Transverse colon (tissue), 4 donors: ENCODE measurements at regions not wholly inside any gene's neighbourhood (a gene's known extent, or its start where the extent isn't known, plus 50 kb on each side); places are given as distances from the start of the nearest gene placed in this dataset.

Source experiments
- EP300 ChIP-seq: sonication (generic); formaldehyde crosslinking; IDR thresholded peaks from one replicate; pipeline ENCODE4 v1.6.1; 2017; ENCODE audit warnings: antibody characterized with exemption, low read depth
- POLR2A ChIP-seq: fragments of 450-650 bp; IDR thresholded peaks from one replicate; pipeline ENCODE4 v1.6.1; 2016; ENCODE audit warnings: antibody characterized with exemption, mild to moderate bottlenecking, moderate library complexity
- POLR2AphosphoS5 ChIP-seq, 3 donors: sonication (generic); formaldehyde crosslinking; IDR thresholded peaks; one replicate each; pipeline ENCODE4 v1.6.1; 2016; ENCODE audit warnings: antibody characterized with exemption in 3 of 3
- TF ChIP-seq, protein P1 (sequence below), 5 experiments: fragments of 200-600 bp in 3 of 5; fragments of 450-650 bp in 2 of 5; sonication (generic) in 3 of 5; IDR thresholded peaks; 1 replicate in 2 of 5; 2 replicates in 3 of 5; pipeline ENCODE4 v1.5.1; 2016 to 2017; ENCODE audit warnings: antibody characterized with exemption in 5 of 5, inconsistent platforms in 3 of 5, mild to moderate bottlenecking in 2 of 5, moderate library complexity in 1 of 5

DNA sequence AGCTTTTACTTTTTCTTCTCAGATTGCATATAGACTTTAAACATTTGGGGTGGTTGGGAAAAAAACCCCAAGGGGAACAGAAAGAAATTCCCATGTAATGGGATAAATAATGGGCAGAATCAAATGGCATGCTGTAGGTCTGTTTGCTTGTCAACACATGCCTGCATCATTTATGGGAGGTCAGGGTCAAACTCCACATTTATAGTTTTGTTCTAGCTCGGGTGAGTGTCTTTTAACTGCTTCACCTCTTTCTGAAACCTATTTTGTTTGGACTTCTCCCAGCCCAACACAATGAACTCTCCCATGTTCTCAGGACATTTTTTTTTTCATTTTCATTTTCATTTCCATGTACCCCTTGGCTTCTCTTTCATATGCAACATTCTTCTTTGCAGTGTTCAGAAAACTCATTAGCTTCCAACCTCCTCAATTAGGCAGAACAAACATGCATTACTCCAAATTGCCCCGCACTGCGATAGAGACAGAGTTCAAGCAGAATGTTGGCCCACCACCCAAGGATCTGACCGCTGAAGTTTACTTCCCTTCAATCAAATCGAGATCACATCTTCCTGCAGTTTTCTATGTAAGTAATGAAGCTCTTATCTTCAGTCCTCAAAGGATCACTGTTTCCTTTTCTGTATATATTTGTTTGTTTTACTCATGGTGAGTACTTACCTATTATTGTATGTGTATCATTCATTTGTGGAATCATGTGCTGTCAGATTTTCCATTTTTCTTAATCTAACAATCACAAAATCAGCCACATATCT lies 354.6 kb downstream of the ZSWIM6 start:
- no peak for TF ChIP-seq POLR2AphosphoS5 (IDR thresholded peaks at IDR 0.05)
- TF ChIP-seq, protein P1, sequence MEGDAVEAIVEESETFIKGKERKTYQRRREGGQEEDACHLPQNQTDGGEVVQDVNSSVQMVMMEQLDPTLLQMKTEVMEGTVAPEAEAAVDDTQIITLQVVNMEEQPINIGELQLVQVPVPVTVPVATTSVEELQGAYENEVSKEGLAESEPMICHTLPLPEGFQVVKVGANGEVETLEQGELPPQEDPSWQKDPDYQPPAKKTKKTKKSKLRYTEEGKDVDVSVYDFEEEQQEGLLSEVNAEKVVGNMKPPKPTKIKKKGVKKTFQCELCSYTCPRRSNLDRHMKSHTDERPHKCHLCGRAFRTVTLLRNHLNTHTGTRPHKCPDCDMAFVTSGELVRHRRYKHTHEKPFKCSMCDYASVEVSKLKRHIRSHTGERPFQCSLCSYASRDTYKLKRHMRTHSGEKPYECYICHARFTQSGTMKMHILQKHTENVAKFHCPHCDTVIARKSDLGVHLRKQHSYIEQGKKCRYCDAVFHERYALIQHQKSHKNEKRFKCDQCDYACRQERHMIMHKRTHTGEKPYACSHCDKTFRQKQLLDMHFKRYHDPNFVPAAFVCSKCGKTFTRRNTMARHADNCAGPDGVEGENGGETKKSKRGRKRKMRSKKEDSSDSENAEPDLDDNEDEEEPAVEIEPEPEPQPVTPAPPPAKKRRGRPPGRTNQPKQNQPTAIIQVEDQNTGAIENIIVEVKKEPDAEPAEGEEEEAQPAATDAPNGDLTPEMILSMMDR (IDR thresholded peaks at IDR 0.05): no peak
- TF ChIP-seq POLR2A: no peak
- no peak for TF ChIP-seq EP300
